GM18498 (cell line): ENCODE measurements at regions not wholly inside any gene's neighbourhood (a gene's known extent, or its start where the extent isn't known, plus 50 kb on each side); places are given as distances from the start of the nearest gene placed in this dataset.
"Not testable (repeated sequence)": the region's sequence is repeated elsewhere in the genome, so short reads cannot be mapped to it uniquely, and the experiment has no call there.

ENCODE experiments used
- ATAC-seq: cut with Tn5 transposase; IDR thresholded peaks from one replicate; pipeline ENCODE4 v1.9.1; 2021; ENCODE audit warnings: mild to moderate bottlenecking, moderate library complexity; ENCODE audit not compliant: unreplicated experiment

GRCh38 chr19:28358633-28359032 lies 854.3 kb downstream of the UQCRFS1 start:
- ATAC-seq: no peak

GRCh38 chr19:28351761-28352160 lies 861.2 kb downstream of the UQCRFS1 start:
- ATAC-seq: no peak

- ATAC-seq: not testable (repeated sequence)
Measured at GRCh38 chr19:28351321-28351720, 861.6 kb downstream of the UQCRFS1 start.

- ATAC-seq: no peak
Measured at GRCh38 chr19:28350673-28351072, 862.3 kb downstream of the UQCRFS1 start.

GRCh38 chr19:28350037-28350436 lies 862.9 kb downstream of the UQCRFS1 start:
- ATAC-seq: no peak

GRCh38 chr19:28349604-28350003 lies 863.3 kb downstream of the UQCRFS1 start:
- no peak for ATAC-seq

- no peak for ATAC-seq
Measured at GRCh38 chr19:28345811-28346210, 867.1 kb downstream of the UQCRFS1 start.

- ATAC-seq: no peak
Measured at GRCh38 chr19:28341810-28342350, 871.1 kb downstream of the UQCRFS1 start.

GRCh38 chr19:28334419-28334818 lies 878.5 kb downstream of the UQCRFS1 start:
- no peak for ATAC-seq

- no peak for ATAC-seq
Measured at GRCh38 chr19:28333909-28334308, 879.0 kb downstream of the UQCRFS1 start.

GRCh38 chr19:28332886-28333285 lies 880.1 kb downstream of the UQCRFS1 start:
- ATAC-seq: no peak

- ATAC-seq: no peak
Measured at GRCh38 chr19:28332351-28332750, 880.6 kb downstream of the UQCRFS1 start.

GRCh38 chr19:28331596-28331995 lies 881.4 kb downstream of the UQCRFS1 start:
- ATAC-seq: no peak

- no peak for ATAC-seq
Measured at GRCh38 chr19:28330831-28331230, 882.1 kb downstream of the UQCRFS1 start.

- no peak for ATAC-seq
Measured at GRCh38 chr19:28329429-28329828, 883.5 kb downstream of the UQCRFS1 start.

- no peak for ATAC-seq
Measured at GRCh38 chr19:28327905-28328304, 885.0 kb downstream of the UQCRFS1 start.

GRCh38 chr19:28326746-28327145 lies 886.2 kb downstream of the UQCRFS1 start:
- ATAC-seq: no peak

- no peak for ATAC-seq
Measured at GRCh38 chr19:28324275-28325060, 888.5 kb downstream of the UQCRFS1 start.

GRCh38 chr19:28322945-28323344 lies 890.0 kb downstream of the UQCRFS1 start:
- no peak for ATAC-seq

GRCh38 chr19:28322491-28322890 lies 890.5 kb downstream of the UQCRFS1 start:
- ATAC-seq: no peak

- ATAC-seq: no peak
Measured at GRCh38 chr19:28319918-28320317, 893.0 kb downstream of the UQCRFS1 start.

GRCh38 chr19:28319227-28319626 lies 893.7 kb downstream of the UQCRFS1 start:
- ATAC-seq: no peak
